ENCODE measurements at regions not wholly inside any gene's neighbourhood (a gene's known extent, or its start where the extent isn't known, plus 50 kb on each side); places are given as distances from the start of the nearest gene placed in this dataset.
"Not testable (repeated sequence)": the region's sequence is repeated elsewhere in the genome, so short reads cannot be mapped to it uniquely, and the experiment has no call there.

GRCh38 chr3:67064105-67064504 lies 66.0 kb downstream of the KBTBD8 start:
- no peak for DNase-seq

- DNase-seq, result no peak
Measured at GRCh38 chr3:67067251-67067650, 69.1 kb downstream of the KBTBD8 start.

- DNase-seq, result not testable (repeated sequence)
Measured at GRCh38 chr3:67072640-67073039, 74.5 kb downstream of the KBTBD8 start.

GRCh38 chr3:67073812-67074211 lies 75.7 kb downstream of the KBTBD8 start:
- no peak for DNase-seq

- no peak for DNase-seq
Measured at GRCh38 chr3:67075295-67075694, 77.2 kb downstream of the KBTBD8 start.

GRCh38 chr3:67076607-67077006 lies 78.5 kb downstream of the KBTBD8 start:
- DNase-seq, result no peak

- DNase-seq, result no peak
Measured at GRCh38 chr3:67077656-67078055, 79.5 kb downstream of the KBTBD8 start.

- no peak for DNase-seq
Measured at GRCh38 chr3:67082533-67083024, 84.5 kb downstream of the KBTBD8 start.

- no peak for DNase-seq
Measured at GRCh38 chr3:67083277-67083676, 85.2 kb downstream of the KBTBD8 start.

- DNase-seq, result no peak
Measured at GRCh38 chr3:67087788-67088187, 89.7 kb downstream of the KBTBD8 start.

- DNase-seq, result no peak
Measured at GRCh38 chr3:67090474-67090873, 92.4 kb downstream of the KBTBD8 start.

GRCh38 chr3:67093305-67093704 lies 95.2 kb downstream of the KBTBD8 start:
- DNase-seq, result no peak

GRCh38 chr3:67094167-67094566 lies 96.1 kb downstream of the KBTBD8 start:
- DNase-seq, result peak; percentile 29

- DNase-seq, result peak; percentile 5
Measured at GRCh38 chr3:67094774-67095173, 96.7 kb downstream of the KBTBD8 start.

- no peak for DNase-seq
Measured at GRCh38 chr3:67104388-67104787, 106.3 kb downstream of the KBTBD8 start.

- no peak for DNase-seq
Measured at GRCh38 chr3:67106874-67107273, 108.8 kb downstream of the KBTBD8 start.

GRCh38 chr3:67109651-67110204 lies 111.6 kb downstream of the KBTBD8 start:
- peak; percentile 31 for DNase-seq

- DNase-seq, result peak; percentile 72
Measured at GRCh38 chr3:67113802-67114407, 115.8 kb downstream of the KBTBD8 start.

GRCh38 chr3:67118122-67118521 lies 120.0 kb downstream of the KBTBD8 start:
- no peak for DNase-seq

GRCh38 chr3:67118635-67119034 lies 120.5 kb downstream of the KBTBD8 start:
- DNase-seq, result no peak

GRCh38 chr3:67123914-67124313 lies 125.8 kb downstream of the KBTBD8 start:
- no peak for DNase-seq

- DNase-seq, result no peak
Measured at GRCh38 chr3:67127254-67127653, 129.1 kb downstream of the KBTBD8 start.

- DNase-seq, result no peak
Measured at GRCh38 chr3:67142432-67142831, 144.3 kb downstream of the KBTBD8 start.

GRCh38 chr3:67145738-67146137 lies 147.6 kb downstream of the KBTBD8 start:
- no peak for DNase-seq

GRCh38 chr3:67154429-67154828 lies 156.3 kb downstream of the KBTBD8 start:
- peak; percentile 0 for DNase-seq

All from NCI-H69 (cell line).